ENCODE measurements at regions not wholly inside any gene's neighbourhood (a gene's known extent, or its start where the extent isn't known, plus 50 kb on each side); places are given as distances from the start of the nearest gene placed in this dataset.
A peak's percentile ranks its signal among the peaks of the same experiment; 100 is the strongest.
"Not testable (repeated sequence)": the region's sequence is repeated elsewhere in the genome, so short reads cannot be mapped to it uniquely, and the experiment has no call there.

DNA sequence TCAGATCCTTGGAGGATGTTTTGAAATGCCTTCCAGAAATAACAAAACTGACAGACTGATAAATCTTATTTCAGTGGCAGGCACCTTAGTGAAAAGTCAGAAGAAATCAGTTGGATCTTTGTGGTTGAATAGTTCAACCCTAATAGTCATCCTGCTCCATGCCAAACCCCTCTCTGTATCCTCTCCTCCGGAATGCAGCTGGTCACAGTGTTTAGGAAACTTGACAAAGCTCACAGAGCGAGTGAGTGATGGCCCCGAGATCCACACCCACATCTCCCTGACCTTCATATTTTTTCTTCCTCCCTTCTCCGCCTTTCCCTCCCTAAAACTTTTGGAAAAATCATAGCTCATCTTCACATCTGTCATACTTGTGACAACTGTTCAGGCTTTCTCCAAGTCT, 464.8 kb upstream of the CDH4 start:
- TF ChIP-seq, protein P1, sequence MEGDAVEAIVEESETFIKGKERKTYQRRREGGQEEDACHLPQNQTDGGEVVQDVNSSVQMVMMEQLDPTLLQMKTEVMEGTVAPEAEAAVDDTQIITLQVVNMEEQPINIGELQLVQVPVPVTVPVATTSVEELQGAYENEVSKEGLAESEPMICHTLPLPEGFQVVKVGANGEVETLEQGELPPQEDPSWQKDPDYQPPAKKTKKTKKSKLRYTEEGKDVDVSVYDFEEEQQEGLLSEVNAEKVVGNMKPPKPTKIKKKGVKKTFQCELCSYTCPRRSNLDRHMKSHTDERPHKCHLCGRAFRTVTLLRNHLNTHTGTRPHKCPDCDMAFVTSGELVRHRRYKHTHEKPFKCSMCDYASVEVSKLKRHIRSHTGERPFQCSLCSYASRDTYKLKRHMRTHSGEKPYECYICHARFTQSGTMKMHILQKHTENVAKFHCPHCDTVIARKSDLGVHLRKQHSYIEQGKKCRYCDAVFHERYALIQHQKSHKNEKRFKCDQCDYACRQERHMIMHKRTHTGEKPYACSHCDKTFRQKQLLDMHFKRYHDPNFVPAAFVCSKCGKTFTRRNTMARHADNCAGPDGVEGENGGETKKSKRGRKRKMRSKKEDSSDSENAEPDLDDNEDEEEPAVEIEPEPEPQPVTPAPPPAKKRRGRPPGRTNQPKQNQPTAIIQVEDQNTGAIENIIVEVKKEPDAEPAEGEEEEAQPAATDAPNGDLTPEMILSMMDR (conservative IDR thresholded peaks at IDR 0.05; ENCODE audit: control insufficient read depth, insufficient read depth, low read depth, low read length), result no peak
- H3K4me3 ChIP-seq (ENCODE audit: control insufficient read depth, low read depth, low read length), result no peak overlapping the region

DNA sequence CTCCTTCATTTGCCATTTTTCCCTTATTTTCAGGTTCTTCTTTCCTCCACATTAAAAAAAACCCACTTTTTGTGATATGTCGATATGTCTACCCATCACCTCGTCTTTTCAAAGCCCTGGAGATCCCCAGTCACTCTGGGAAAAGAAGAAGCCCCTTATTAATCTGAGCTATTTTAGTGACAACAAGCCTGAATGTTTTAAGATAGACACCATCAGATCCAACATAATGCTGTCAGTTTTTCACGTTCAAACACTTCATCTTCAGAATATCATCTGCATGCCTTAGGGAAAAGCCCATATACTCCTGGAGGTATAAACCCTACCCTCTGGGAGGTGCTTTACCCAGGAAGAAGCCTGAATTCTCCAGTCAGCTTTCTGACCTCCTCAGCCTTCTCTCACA, 464.0 kb upstream of the CDH4 start:
- TF ChIP-seq, protein P1 (conservative IDR thresholded peaks at IDR 0.05; ENCODE audit: control insufficient read depth, insufficient read depth, low read depth, low read length), result no peak
- no peak for DNase-seq (ENCODE audit: low read depth)
- no peak overlapping the region for H3K4me3 ChIP-seq (ENCODE audit: control insufficient read depth, low read depth, low read length)

More for the DNA sequence above, 464.8 kb upstream of the CDH4 start:
- DNase-seq (ENCODE audit: low read depth), result peak; percentile 12

DNA sequence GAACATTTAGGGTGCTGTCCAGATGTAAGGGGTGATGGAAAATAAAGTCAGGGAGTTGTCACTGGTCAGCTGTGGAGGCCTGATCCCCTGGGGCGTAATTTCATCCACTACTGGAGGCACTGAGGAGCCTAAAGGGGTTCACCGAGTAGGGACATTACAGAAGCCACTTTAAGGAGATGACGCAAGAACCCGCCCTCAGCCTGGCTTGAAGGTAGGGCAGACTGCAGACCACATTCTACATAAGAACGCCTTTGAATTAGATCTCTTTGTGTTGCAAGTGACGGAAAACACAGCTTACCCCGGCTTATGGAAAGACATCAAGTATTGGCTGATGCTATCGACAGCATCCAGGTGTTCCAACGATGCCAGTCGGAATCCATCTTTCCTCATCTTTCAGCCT, 462.7 kb upstream of the CDH4 start:
- H3K4me3 ChIP-seq (ENCODE audit: control insufficient read depth, low read depth, low read length), result no peak overlapping the region
- TF ChIP-seq, protein P1 (conservative IDR thresholded peaks at IDR 0.05; ENCODE audit: control insufficient read depth, insufficient read depth, low read depth, low read length), result no peak
- no peak for DNase-seq (ENCODE audit: low read depth)

DNA sequence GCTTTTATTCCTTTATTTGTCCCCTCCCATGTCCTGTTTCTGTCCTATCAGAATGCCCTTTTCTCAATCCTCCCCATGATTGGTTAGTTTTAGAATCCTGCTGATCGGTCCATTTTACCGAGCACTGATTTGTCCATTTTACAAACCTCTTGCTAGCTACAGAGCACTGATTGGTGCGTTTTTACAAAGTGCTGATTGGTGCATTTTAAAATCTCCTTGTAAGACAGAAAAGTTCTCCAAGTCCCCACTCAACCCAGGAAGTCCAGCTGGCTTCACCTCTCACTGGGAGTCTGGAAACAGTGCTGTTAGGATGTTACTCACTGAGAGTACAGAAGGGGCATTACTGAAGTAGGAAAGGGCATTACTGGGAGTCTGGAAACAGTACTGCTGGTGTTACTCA, 461.7 kb upstream of the CDH4 start:
- not testable (repeated sequence) for DNase-seq (ENCODE audit: low read depth); H3K4me3 ChIP-seq (ENCODE audit: control insufficient read depth, low read depth, low read length)

DNA sequence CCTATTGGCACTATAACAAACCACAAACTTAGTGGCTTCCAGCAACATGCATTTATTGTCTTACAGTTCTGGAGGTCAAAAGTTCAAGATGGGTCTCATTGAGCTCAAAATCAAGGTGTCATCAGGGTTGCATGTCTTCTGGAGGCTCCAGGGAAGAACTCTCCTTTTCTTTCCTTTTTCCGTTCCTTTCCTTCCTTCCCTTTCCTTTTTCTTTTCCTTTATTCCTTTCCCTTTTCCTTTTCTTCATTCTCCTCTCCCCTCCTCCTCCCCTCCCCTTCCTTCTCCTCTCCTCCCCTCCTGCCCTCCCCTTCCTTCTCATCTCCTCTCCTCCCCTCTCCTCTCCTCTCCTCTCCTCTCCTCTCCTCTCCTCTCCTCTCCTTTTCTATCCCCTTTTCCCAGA, 460.2 kb upstream of the CDH4 start:
- no peak overlapping the region for H3K4me3 ChIP-seq (ENCODE audit: control insufficient read depth, low read depth, low read length)
- TF ChIP-seq, protein P1 (conservative IDR thresholded peaks at IDR 0.05; ENCODE audit: control insufficient read depth, insufficient read depth, low read depth, low read length), result no peak
- no peak for DNase-seq (ENCODE audit: low read depth)

DNA sequence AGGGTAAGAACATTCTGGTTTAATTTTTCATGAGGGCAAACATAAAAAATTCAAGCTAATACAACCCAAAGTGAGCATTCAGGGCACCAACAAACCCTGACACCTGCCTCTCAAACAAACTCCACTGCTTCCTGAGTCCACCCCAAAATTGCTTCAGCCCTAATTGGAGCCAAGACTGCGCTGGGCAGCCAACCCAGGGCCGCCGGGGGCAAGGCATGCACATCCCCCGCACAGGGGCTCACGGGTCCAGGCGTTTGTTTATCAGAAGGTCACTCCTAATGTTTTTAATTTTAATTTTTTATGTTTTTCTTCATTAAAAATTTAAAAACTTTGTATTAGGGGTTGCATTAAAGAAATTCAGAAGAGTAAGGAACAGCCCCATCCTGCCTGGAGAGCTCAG, 459.1 kb upstream of the CDH4 start:
- TF ChIP-seq, protein P1 (conservative IDR thresholded peaks at IDR 0.05; ENCODE audit: control insufficient read depth, insufficient read depth, low read depth, low read length), result no peak
- no peak overlapping the region for H3K4me3 ChIP-seq (ENCODE audit: control insufficient read depth, low read depth, low read length)
- no peak for DNase-seq (ENCODE audit: low read depth)

DNA sequence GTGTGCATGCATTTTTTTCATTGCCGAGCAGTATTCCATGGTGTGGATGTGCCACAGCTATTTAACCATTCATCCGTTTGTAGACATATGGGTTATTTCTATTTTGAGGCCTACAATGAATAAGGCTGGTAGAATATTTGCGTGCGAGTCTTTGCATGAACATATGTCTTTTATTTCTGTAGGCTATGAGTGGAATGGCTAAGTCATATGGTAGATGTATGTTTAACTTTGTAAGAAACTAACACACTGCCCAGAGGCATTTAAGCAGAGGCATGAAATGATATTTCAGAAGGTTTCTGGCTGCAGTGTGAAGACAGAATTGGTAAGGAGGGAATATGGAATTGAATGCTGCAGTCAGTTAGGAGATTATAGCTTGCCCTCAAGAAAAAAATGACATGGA, 457.4 kb upstream of the CDH4 start:
- TF ChIP-seq, protein P1 (conservative IDR thresholded peaks at IDR 0.05; ENCODE audit: control insufficient read depth, insufficient read depth, low read depth, low read length), result no peak
- no peak overlapping the region for H3K4me3 ChIP-seq (ENCODE audit: control insufficient read depth, low read depth, low read length)
- DNase-seq (ENCODE audit: low read depth), result no peak

All from fibroblast of mammary gland (primary cell).